ENCODE measurements at regions not wholly inside any gene's neighbourhood (a gene's known extent, or its start where the extent isn't known, plus 50 kb on each side); places are given as distances from the start of the nearest gene placed in this dataset.

- Histone ChIP-seq H3K9me3 (ENCODE audit: low read length) (no peaks in the 10 kb centered on the region), H3K9ac (ENCODE audit: low read length) (no peak overlapping the region), H3K4me3 (ENCODE audit: low read depth in 1 of 2, low read length in 2 of 2) (no peak overlapping the region), H3K4me1 (ENCODE audit: insufficient read depth, low read length) (no peaks in the 10 kb centered on the region), H3K27me3 (ENCODE audit: control insufficient read depth in 1 of 2, insufficient read depth in 2 of 2, low read length in 2 of 2) (no peaks in the 10 kb centered on the region), H3K36me3 (ENCODE audit: insufficient read depth, low read length) (no peaks in the 10 kb centered on the region), H3K27ac (ENCODE audit: low read depth, low read length) (no peak overlapping the region)
Measured at GRCh38 chr21:43303275-43304178, 123.4 kb downstream of the SIK1 start.

- Histone ChIP-seq H3K4me3 (ENCODE audit: low read depth in 1 of 2, low read length in 2 of 2) (no peak overlapping the region), H3K36me3 (ENCODE audit: insufficient read depth, low read length) (no peaks in the 10 kb centered on the region), H3K9me3 (ENCODE audit: low read length) (no peaks in the 10 kb centered on the region), H3K9ac (ENCODE audit: low read length) (no peak overlapping the region), H3K27me3 (ENCODE audit: control insufficient read depth in 1 of 2, insufficient read depth in 2 of 2, low read length in 2 of 2) (no peaks in the 10 kb centered on the region), H3K27ac (ENCODE audit: low read depth, low read length) (no peak overlapping the region), H3K4me1 (ENCODE audit: insufficient read depth, low read length) (no peaks in the 10 kb centered on the region)
Measured at GRCh38 chr21:43302769-43303168, 124.2 kb downstream of the SIK1 start.

GRCh38 chr21:43302062-43302700 is 124.8 kb downstream of the SIK1 start:
- H3K36me3 ChIP-seq (ENCODE audit: insufficient read depth, low read length), result no peaks in the 10 kb centered on the region
- no peak overlapping the region for H3K4me3 ChIP-seq (ENCODE audit: low read depth in 1 of 2, low read length in 2 of 2)
- no peak overlapping the region for H3K9ac ChIP-seq (ENCODE audit: low read length)

GRCh38 chr21:43301409-43302061 is 125.4 kb downstream of the SIK1 start:
- Histone ChIP-seq H3K27ac (ENCODE audit: low read depth, low read length) (no peak overlapping the region), H3K4me3 (ENCODE audit: low read depth in 1 of 2, low read length in 2 of 2) (no peak overlapping the region), H3K9ac (ENCODE audit: low read length) (no peak overlapping the region), H3K9me3 (ENCODE audit: low read length) (no peaks in the 10 kb centered on the region), H3K27me3 (ENCODE audit: control insufficient read depth in 1 of 2, insufficient read depth in 2 of 2, low read length in 2 of 2) (no peaks in the 10 kb centered on the region), H3K4me1 (ENCODE audit: insufficient read depth, low read length) (no peaks in the 10 kb centered on the region), H3K36me3 (ENCODE audit: insufficient read depth, low read length) (no peaks in the 10 kb centered on the region)

More at GRCh38 chr21:43302062-43302700, 124.8 kb downstream of the SIK1 start:
- H3K27me3 ChIP-seq (ENCODE audit: control insufficient read depth in 1 of 2, insufficient read depth in 2 of 2, low read length in 2 of 2), result no peaks in the 10 kb centered on the region
- H3K4me1 ChIP-seq (ENCODE audit: insufficient read depth, low read length), result no peaks in the 10 kb centered on the region
- no peaks in the 10 kb centered on the region for H3K9me3 ChIP-seq (ENCODE audit: low read length)
- H3K27ac ChIP-seq (ENCODE audit: low read depth, low read length), result no peak overlapping the region

GRCh38 chr21:43300496-43301408 is 126.2 kb downstream of the SIK1 start:
- Histone ChIP-seq H3K36me3 (ENCODE audit: insufficient read depth, low read length) (no peaks in the 10 kb centered on the region), H3K9me3 (ENCODE audit: low read length) (no peaks in the 10 kb centered on the region), H3K27ac (ENCODE audit: low read depth, low read length) (no peak overlapping the region), H3K4me3 (ENCODE audit: low read depth in 1 of 2, low read length in 2 of 2) (no peak overlapping the region), H3K4me1 (ENCODE audit: insufficient read depth, low read length) (no peaks in the 10 kb centered on the region), H3K27me3 (ENCODE audit: control insufficient read depth in 1 of 2, insufficient read depth in 2 of 2, low read length in 2 of 2) (no peaks in the 10 kb centered on the region), H3K9ac (ENCODE audit: low read length) (no peak overlapping the region)

- no peaks in the 10 kb centered on the region for H3K36me3 ChIP-seq (ENCODE audit: insufficient read depth, low read length)
- H3K4me3 ChIP-seq (ENCODE audit: low read depth in 1 of 2, low read length in 2 of 2), result no peak overlapping the region
- no peak overlapping the region for H3K9ac ChIP-seq (ENCODE audit: low read length)
- no peaks in the 10 kb centered on the region for H3K9me3 ChIP-seq (ENCODE audit: low read length)
- no peaks in the 10 kb centered on the region for H3K4me1 ChIP-seq (ENCODE audit: insufficient read depth, low read length)
- no peaks in the 10 kb centered on the region for H3K27me3 ChIP-seq (ENCODE audit: control insufficient read depth in 1 of 2, insufficient read depth in 2 of 2, low read length in 2 of 2)
- no peak overlapping the region for H3K27ac ChIP-seq (ENCODE audit: low read depth, low read length)
Measured at GRCh38 chr21:43299441-43300277, 127.3 kb downstream of the SIK1 start.

- Histone ChIP-seq H3K4me3 (ENCODE audit: low read depth in 1 of 2, low read length in 2 of 2) (no peak overlapping the region), H3K9ac (ENCODE audit: low read length) (no peak overlapping the region), H3K27ac (ENCODE audit: low read depth, low read length) (no peak overlapping the region), H3K27me3 (ENCODE audit: control insufficient read depth in 1 of 2, insufficient read depth in 2 of 2, low read length in 2 of 2) (no peaks in the 10 kb centered on the region), H3K4me1 (ENCODE audit: insufficient read depth, low read length) (no peaks in the 10 kb centered on the region), H3K9me3 (ENCODE audit: low read length) (no peaks in the 10 kb centered on the region), H3K36me3 (ENCODE audit: insufficient read depth, low read length) (no peaks in the 10 kb centered on the region)
Measured at GRCh38 chr21:43298546-43299440, 128.1 kb downstream of the SIK1 start.

- Histone ChIP-seq H3K9me3 (ENCODE audit: low read length) (no peaks in the 10 kb centered on the region), H3K27ac (ENCODE audit: low read depth, low read length) (no peak overlapping the region), H3K9ac (ENCODE audit: low read length) (no peak overlapping the region), H3K27me3 (ENCODE audit: control insufficient read depth in 1 of 2, insufficient read depth in 2 of 2, low read length in 2 of 2) (no peaks in the 10 kb centered on the region), H3K36me3 (ENCODE audit: insufficient read depth, low read length) (no peaks in the 10 kb centered on the region), H3K4me3 (ENCODE audit: low read depth in 1 of 2, low read length in 2 of 2) (no peak overlapping the region), H3K4me1 (ENCODE audit: insufficient read depth, low read length) (no peaks in the 10 kb centered on the region)
Measured at GRCh38 chr21:43297989-43298388, 128.9 kb downstream of the SIK1 start.

GRCh38 chr21:43297391-43297981 is 128.7 kb downstream of the CRYAA start:
- no peak overlapping the region for H3K4me3 ChIP-seq (ENCODE audit: low read depth in 1 of 2, low read length in 2 of 2)
- no peaks in the 10 kb centered on the region for H3K27me3 ChIP-seq (ENCODE audit: control insufficient read depth in 1 of 2, insufficient read depth in 2 of 2, low read length in 2 of 2)
- no peak overlapping the region for H3K9ac ChIP-seq (ENCODE audit: low read length)
- H3K27ac ChIP-seq (ENCODE audit: low read depth, low read length), result no peak overlapping the region
- no peaks in the 10 kb centered on the region for H3K36me3 ChIP-seq (ENCODE audit: insufficient read depth, low read length)
- H3K4me1 ChIP-seq (ENCODE audit: insufficient read depth, low read length), result no peaks in the 10 kb centered on the region
- H3K9me3 ChIP-seq (ENCODE audit: low read length), result no peaks in the 10 kb centered on the region
